ENCODE measurements at regions not wholly inside any gene's neighbourhood (a gene's known extent, or its start where the extent isn't known, plus 50 kb on each side); places are given as distances from the start of the nearest gene placed in this dataset.

DNA sequence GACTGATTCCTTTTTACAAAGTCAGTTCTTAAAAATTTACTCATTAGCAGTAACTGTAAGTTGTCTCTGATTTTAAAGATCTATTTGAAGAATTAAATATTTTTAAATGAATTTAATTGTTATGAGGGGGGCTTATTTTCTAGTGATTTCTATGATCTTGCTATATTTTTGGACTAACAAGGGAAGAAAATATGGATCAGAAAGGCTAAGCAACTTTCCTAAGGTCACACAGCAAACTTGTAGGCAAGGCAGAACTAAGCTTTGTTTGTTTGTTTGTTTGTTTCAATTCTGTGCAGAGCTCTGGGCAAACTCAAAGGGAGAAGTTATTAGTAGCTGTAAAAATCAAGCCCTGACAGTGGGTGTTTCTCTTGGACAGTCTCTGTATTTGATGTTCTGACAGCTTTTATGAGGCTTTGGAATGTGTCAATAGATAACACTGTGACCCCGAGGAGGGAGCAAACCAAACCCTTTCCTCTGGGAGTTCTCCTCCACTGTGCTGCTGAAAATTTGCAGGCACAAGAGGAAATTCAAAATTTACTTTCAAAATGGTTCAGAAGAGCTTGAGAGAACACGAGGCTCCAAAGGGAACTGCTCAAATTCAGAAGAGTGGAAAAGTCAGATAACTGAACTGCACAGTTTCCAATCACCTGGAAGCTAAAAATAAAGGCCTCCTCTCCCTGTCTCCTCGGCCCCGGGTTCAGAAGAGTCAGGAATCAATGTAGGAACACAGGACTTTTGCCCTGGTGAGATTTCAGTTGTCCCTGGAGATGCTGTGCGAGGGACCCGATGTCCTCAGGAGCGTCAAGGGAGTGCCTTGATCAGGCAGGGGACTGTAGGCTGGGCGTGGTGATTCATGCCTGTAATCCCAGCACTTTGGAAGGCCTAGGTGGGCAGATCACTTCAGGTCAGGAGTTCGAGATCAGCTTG is 325.7 kb downstream of the GATA3 start:
- H3K27ac ChIP-seq = no peak overlapping the region
- no peak for DNase-seq (ENCODE audit: low spot score)
- TF ChIP-seq, protein P1, sequence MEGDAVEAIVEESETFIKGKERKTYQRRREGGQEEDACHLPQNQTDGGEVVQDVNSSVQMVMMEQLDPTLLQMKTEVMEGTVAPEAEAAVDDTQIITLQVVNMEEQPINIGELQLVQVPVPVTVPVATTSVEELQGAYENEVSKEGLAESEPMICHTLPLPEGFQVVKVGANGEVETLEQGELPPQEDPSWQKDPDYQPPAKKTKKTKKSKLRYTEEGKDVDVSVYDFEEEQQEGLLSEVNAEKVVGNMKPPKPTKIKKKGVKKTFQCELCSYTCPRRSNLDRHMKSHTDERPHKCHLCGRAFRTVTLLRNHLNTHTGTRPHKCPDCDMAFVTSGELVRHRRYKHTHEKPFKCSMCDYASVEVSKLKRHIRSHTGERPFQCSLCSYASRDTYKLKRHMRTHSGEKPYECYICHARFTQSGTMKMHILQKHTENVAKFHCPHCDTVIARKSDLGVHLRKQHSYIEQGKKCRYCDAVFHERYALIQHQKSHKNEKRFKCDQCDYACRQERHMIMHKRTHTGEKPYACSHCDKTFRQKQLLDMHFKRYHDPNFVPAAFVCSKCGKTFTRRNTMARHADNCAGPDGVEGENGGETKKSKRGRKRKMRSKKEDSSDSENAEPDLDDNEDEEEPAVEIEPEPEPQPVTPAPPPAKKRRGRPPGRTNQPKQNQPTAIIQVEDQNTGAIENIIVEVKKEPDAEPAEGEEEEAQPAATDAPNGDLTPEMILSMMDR (conservative IDR thresholded peaks at IDR 0.05; ENCODE audit: low read depth) = no peak
- ChIA-PET CTCF (no interaction called here), POLR2A (ENCODE audit: low non-redundant PET) (no interaction called here)

- ChIA-PET CTCF (no interaction called here), POLR2A (ENCODE audit: low non-redundant PET) (no interaction called here)
- DNase-seq (ENCODE audit: low spot score) = no peak
- no peak overlapping the region for H3K27ac ChIP-seq
- TF ChIP-seq, protein P1 (conservative IDR thresholded peaks at IDR 0.05; ENCODE audit: low read depth) = no peak
Observed at GRCh38 chr10:8380833-8381496, 326.5 kb downstream of the GATA3 start.

GRCh38 chr10:8386781-8387180 is 332.3 kb downstream of the GATA3 start:
- POLR2A ChIA-PET (ENCODE audit: low non-redundant PET) = no interaction called here
- no peak for DNase-seq (ENCODE audit: low spot score)
- TF ChIP-seq, protein P1 (conservative IDR thresholded peaks at IDR 0.05; ENCODE audit: low read depth) = no peak
- CTCF ChIA-PET = no interaction called here
- no peak overlapping the region for H3K27ac ChIP-seq

- TF ChIP-seq, protein P1 (conservative IDR thresholded peaks at IDR 0.05; ENCODE audit: low read depth) = no peak
- CTCF ChIA-PET = interaction anchor here (0.6 to 0.7 kb wide), 2 partner anchors 12 to 806 kb away, joined by 3 read pairs; no protein-coding TSS in a partner anchor
- DNase-seq (ENCODE audit: low spot score) = peak; percentile 67
- H3K27ac ChIP-seq = no peak overlapping the region
- POLR2A ChIA-PET (ENCODE audit: low non-redundant PET) = no interaction called here
Observed at GRCh38 chr10:8389630-8390029, 335.1 kb downstream of the GATA3 start.

DNA sequence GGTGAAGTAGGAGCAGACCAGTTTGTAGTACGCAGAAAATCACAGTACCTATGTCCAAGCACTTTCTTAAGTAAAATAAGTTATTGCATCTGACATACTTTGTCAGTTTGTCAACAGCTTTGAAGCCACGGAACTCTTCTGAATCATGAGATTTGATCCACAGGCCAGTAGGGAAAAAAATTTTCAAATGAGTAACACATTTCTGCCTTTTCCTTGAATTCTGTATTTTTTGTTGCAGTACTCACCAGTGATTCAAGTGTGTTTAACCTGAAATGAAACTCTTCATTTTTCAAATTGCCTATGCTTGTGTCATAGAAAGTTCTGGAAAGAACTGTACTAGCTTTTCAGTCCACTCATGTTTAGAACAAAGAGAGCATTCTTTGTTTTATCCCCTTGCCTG is 337.7 kb downstream of the GATA3 start:
- POLR2A ChIA-PET (ENCODE audit: low non-redundant PET) = no interaction called here
- no peak overlapping the region for H3K27ac ChIP-seq
- CTCF ChIA-PET = interaction anchor here (0.7 kb wide), 1 partner anchor 355 kb away, joined by 3 read pairs; no protein-coding TSS in a partner anchor
- no peak for DNase-seq (ENCODE audit: low spot score)
- TF ChIP-seq, protein P1 (conservative IDR thresholded peaks at IDR 0.05; ENCODE audit: low read depth) = no peak

DNA sequence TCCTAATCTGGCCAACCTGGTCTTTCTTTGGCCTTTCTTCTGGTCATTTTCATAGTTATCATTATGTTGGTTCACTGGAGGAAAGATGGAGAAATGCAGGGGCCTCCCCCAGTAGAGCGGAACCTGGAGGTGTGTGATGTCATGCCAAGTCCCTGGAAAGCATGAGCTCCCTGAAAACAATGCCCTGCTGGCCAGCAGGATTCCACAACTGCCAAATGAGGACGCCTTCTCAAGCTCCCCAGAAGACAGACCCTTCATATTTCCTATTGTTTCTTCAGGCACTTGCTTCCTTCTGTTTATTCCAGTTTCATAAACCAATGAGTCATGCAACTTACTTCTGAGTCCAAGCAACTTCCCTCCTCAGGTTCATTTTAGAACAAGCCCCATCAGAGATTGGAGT is 339.0 kb downstream of the GATA3 start:
- DNase-seq (ENCODE audit: low spot score) = no peak
- ChIA-PET CTCF (interaction anchor here (1.0 kb wide), 1 partner anchor 10 kb away, joined by 10 read pairs; no protein-coding TSS in a partner anchor), POLR2A (ENCODE audit: low non-redundant PET) (no interaction called here)
- no peak overlapping the region for H3K27ac ChIP-seq
- TF ChIP-seq, protein P1 (conservative IDR thresholded peaks at IDR 0.05; ENCODE audit: low read depth) = no peak

Data from RWPE1 (cell line).